HEK293T (cell line): ENCODE measurements at regions not wholly inside any gene's neighbourhood (a gene's known extent, or its start where the extent isn't known, plus 50 kb on each side); places are given as distances from the start of the nearest gene placed in this dataset.
"Not testable (repeated sequence)": the region's sequence is repeated elsewhere in the genome, so short reads cannot be mapped to it uniquely, and the experiment has no call there.

ENCODE experiments used
- CTCF ChIA-PET: fragments of 350-600 bp; formaldehyde crosslinking; extraction: SDS; loops from one replicate; lab custom pipeline; 2021; ENCODE audit warnings: antibody characterized with exemption, inconsistent platforms; lab: Yijun Ruan, JAX
- POLR2A ChIA-PET: fragments of 350-600 bp; formaldehyde crosslinking; extraction: SDS; loops from one replicate; lab custom pipeline; 2020; ENCODE audit warnings: antibody characterized with exemption, inconsistent platforms; lab: Yijun Ruan, JAX
- DNase-seq: peaks from one replicate; pipeline ENCODE4 v3.0.0; 2012; ENCODE audit warnings: mixed read lengths; ENCODE audit errors: extremely low spot score
- ARNT ChIP-seq: fragments of 450-650 bp; IDR thresholded peaks from 2 replicates; pipeline ENCODE4 v1.6.1; 2017; ENCODE audit warnings: mild to moderate bottlenecking
- BHLHE40 ChIP-seq: fragments of 450-650 bp; IDR thresholded peaks from 2 replicates; pipeline ENCODE4 v1.6.1; 2016; ENCODE audit warnings: mild to moderate bottlenecking, moderate library complexity, borderline replicate concordance
- CTBP1 ChIP-seq: fragments of 450-650 bp; IDR thresholded peaks from 2 replicates; pipeline ENCODE4 v1.6.1; 2016; ENCODE audit warnings: borderline replicate concordance
- ELF4 ChIP-seq: fragments of 450-650 bp; IDR thresholded peaks from 2 replicates; pipeline ENCODE4 v1.6.1; 2017; ENCODE audit warnings: antibody characterized with exemption
- FOXA1 ChIP-seq: fragments of 450-650 bp; IDR thresholded peaks from 2 replicates; pipeline ENCODE4 v1.6.1; 2016; ENCODE audit warnings: mild to moderate bottlenecking
- FOXK2 ChIP-seq: fragments of 450-650 bp; IDR thresholded peaks from 2 replicates; pipeline ENCODE4 v1.6.1; 2016; ENCODE audit warnings: mild to moderate bottlenecking
- FOXM1 ChIP-seq: fragments of 450-650 bp; IDR thresholded peaks from 2 replicates; pipeline ENCODE4 v1.6.1; 2017; ENCODE audit warnings: mild to moderate bottlenecking, borderline replicate concordance
- HDGF ChIP-seq: fragments of 450-650 bp; IDR thresholded peaks from 2 replicates; pipeline ENCODE4 v1.6.1; 2017; ENCODE audit warnings: antibody characterized with exemption, borderline replicate concordance
- L3MBTL2 ChIP-seq: fragments of 450-650 bp; conservative IDR thresholded peaks from 2 replicates; pipeline ENCODE4 v1.6.1; 2016; ENCODE audit warnings: mild to moderate bottlenecking
- LEF1 ChIP-seq: fragments of 450-650 bp; IDR thresholded peaks from 2 replicates; pipeline ENCODE4 v1.6.1; 2017; ENCODE audit warnings: mild to moderate bottlenecking, borderline replicate concordance
- NFRKB ChIP-seq: fragments of 450-650 bp; IDR thresholded peaks from 2 replicates; pipeline ENCODE4 v1.6.1; 2016; ENCODE audit warnings: mild to moderate bottlenecking, moderate library complexity
- SP1 ChIP-seq: fragments of 450-650 bp; IDR thresholded peaks from 2 replicates; pipeline ENCODE4 v1.6.1; 2017
- SUZ12 ChIP-seq: fragments of 450-650 bp; IDR thresholded peaks from 2 replicates; pipeline ENCODE4 v1.6.1; 2016; ENCODE audit warnings: mild to moderate bottlenecking
- TARDBP ChIP-seq: fragments of 450-650 bp; IDR thresholded peaks from 2 replicates; pipeline ENCODE4 v1.6.1; 2016
- ZNF384 ChIP-seq: fragments of 450-650 bp; IDR thresholded peaks from 2 replicates; pipeline ENCODE4 v1.6.1; 2016
- TF ChIP-seq, protein P1 (sequence below): fragments of 450-650 bp; IDR thresholded peaks from 2 replicates; pipeline ENCODE4 v1.6.1; 2016

DNA sequence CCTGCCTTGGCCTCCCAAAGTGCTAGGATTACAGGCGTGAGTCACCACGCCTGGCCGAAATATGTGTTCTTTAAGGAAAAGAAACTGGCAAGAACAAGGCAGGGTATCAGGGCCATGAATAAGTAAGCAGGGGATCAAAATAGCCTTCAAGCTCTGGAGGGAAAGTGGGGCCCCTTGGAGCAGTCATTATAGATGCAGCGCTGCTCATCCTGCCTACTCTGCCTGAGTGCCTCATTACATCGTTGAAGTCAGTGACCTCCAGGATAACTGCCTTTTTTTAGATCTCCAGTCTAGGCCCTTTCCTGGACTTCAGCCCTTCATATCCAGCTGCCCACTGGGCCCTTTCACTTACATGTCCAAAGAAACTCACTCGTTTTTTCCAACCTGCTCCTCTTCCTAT, 69.8 kb upstream of the PPM1B start:
- no peak for DNase-seq
- CTCF ChIA-PET, result no interaction called here
- TF ChIP-seq SP1 (no peak), L3MBTL2 (no peak), LEF1 (no peak), FOXK2 (no peak), ZNF384 (no peak), HDGF (no peak), FOXM1 (no peak), FOXA1 (no peak), CTBP1 (no peak), SUZ12 (no peak), TARDBP (no peak), BHLHE40 (no peak), NFRKB (no peak), ARNT (no peak), ELF4 (no peak)
- TF ChIP-seq, protein P1, sequence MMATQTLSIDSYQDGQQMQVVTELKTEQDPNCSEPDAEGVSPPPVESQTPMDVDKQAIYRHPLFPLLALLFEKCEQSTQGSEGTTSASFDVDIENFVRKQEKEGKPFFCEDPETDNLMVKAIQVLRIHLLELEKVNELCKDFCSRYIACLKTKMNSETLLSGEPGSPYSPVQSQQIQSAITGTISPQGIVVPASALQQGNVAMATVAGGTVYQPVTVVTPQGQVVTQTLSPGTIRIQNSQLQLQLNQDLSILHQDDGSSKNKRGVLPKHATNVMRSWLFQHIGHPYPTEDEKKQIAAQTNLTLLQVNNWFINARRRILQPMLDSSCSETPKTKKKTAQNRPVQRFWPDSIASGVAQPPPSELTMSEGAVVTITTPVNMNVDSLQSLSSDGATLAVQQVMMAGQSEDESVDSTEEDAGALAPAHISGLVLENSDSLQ, result no peak
- POLR2A ChIA-PET, result no interaction called here

DNA sequence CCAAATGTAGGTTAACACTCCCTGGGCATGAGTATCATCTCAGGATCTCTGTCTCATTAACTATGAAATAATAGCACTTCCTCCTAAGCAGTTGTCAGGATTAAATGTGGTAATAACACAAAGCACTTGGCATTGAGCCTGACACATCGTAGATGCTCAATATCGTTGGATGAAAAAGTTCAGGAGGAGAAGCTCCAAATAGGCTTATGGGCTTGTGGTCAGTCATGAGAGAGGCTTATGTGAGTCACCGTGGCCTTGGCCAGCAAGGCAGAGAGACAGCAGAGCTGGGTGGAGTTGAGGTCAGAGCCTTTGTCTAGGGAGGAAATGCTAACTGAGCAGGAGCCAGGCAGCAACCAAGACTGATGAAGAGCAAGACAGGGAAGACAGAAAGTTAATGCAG, 68.3 kb upstream of the PPM1B start:
- ChIA-PET POLR2A (no interaction called here), CTCF (no interaction called here)
- DNase-seq, result no peak
- TF ChIP-seq LEF1 (no peak), L3MBTL2 (no peak), HDGF (no peak)

DNA sequence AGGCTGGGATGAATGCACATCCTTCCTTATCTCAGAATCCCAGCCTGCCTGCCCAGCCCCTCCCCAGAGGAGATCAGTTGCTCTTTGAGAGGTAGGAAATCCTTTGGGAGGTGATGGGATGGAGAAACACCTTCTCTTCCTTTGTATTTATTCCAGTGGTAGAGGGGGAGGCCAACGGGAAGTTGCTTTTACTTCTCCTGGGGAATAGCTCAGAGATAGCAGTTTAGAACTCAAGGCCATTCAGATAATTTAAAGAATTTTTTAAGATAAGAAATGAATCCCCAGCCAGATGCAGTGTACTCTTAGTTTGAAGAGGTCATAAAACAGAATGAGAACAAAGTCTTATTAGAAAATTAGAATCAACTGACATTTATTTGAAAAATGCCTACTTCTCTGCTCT, 67.4 kb upstream of the PPM1B start:
- ChIA-PET CTCF (no interaction called here), POLR2A (no interaction called here)
- no peak for DNase-seq
- TF ChIP-seq FOXM1, result no peak
- no peak for TF ChIP-seq FOXK2
- TF ChIP-seq CTBP1, result no peak

DNA sequence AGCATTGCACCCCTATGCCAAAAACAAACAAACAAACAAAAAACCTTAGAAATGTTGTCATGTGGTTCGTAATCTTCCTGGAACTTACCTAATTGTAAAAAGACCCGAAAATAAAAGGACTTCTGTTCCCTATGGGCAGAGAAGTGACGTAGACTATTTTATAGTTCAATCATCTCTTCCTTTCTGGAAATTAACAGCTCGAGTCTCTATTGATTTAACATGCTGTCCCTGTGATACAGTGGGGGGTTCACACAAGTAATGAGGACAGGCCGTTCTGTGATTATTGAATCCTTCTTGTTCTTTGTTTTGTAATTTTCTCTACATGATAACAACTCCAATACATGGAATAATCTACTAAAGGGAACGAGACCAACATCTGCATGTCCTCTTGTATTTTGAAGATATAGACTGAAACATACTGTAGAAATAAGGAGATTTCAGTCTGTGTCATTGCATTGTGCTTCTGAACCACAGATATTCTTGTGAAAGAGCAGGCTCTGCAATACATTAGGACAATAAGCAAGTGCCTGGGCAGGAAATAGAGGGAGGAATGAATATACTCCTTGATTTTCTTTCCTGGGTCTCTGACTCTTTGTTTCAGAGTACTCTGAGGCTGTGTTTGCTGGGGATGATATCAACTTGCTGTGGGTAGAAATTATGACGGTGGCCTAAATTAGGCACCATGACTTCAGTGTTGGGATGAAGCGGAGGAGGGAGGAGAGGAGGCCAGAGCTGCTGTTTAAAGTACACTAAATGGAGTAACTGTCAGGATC, 65.7 kb upstream of the PPM1B start:
- no peak for DNase-seq
- CTCF ChIA-PET, result no interaction called here
- TF ChIP-seq LEF1 (no peak), ZNF384 (no peak), ELF4 (no peak), FOXA1 (no peak), FOXM1 (no peak), TARDBP (no peak), BHLHE40 (no peak), L3MBTL2 (no peak), HDGF (no peak), FOXK2 (no peak), ARNT (no peak), NFRKB (no peak), SP1 (no peak), CTBP1 (no peak), SUZ12 (no peak)
- TF ChIP-seq, protein P1, result no peak
- POLR2A ChIA-PET, result interaction anchor here (1.5 kb wide), 1 partner anchor 65 kb away, joined by 4 read pairs; the partner anchor contains the start of gene PPM1B

DNA sequence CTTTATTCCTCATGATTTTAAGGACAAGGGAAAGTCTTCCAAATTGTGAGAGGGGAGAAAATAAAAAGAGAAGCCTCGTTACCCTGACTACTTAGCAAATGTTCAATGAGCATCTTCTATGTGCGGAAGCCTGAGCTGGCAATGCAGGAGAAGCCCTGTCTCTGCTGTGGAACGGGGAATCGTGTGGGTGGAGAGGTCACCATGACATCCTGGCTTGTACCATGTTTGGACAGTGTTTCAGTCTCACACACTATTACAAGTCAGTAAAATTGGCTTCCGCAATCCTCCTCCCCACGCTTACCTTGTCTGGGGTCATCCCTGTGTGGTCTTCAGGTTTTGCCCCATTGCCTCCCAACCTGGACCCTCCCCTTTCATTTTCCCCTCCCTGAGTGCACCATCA, 65.0 kb upstream of the PPM1B start:
- POLR2A ChIA-PET, result interaction anchor here (1.5 kb wide), 1 partner anchor 64 kb away, joined by 4 read pairs; the partner anchor contains the start of gene PPM1B
- CTCF ChIA-PET, result no interaction called here
- DNase-seq, result no peak
- TF ChIP-seq ZNF384 (no peak), HDGF (no peak), FOXM1 (no peak), LEF1 (no peak), L3MBTL2 (no peak), CTBP1 (no peak), ELF4 (no peak), SUZ12 (no peak), NFRKB (no peak), BHLHE40 (no peak), FOXK2 (no peak), TARDBP (no peak)
- TF ChIP-seq, protein P1, result no peak

DNA sequence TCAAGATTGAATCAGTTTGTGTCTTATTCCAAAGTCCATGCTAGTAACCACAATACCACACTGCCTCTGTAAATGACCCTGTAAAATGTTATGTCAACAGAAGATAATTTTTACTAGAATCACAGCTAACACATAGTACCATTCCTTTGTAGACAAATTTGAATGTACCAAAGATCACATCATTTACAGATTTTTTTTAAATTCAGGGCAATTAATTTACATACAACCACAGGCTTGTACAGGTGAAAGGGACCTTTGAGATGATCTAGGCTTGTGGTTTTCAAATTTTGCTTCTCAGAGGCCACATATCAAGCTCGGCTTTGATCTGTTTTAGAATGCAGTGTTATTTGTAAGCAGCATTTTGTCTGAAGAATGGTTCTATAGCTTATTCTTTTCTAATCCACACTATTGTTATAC, 63.8 kb upstream of the PPM1B start:
- ChIA-PET CTCF (no interaction called here), POLR2A (no interaction called here)
- DNase-seq, result no peak
- TF ChIP-seq, protein P1, result no peak
- TF ChIP-seq L3MBTL2 (no peak), LEF1 (no peak), ELF4 (no peak)

DNA sequence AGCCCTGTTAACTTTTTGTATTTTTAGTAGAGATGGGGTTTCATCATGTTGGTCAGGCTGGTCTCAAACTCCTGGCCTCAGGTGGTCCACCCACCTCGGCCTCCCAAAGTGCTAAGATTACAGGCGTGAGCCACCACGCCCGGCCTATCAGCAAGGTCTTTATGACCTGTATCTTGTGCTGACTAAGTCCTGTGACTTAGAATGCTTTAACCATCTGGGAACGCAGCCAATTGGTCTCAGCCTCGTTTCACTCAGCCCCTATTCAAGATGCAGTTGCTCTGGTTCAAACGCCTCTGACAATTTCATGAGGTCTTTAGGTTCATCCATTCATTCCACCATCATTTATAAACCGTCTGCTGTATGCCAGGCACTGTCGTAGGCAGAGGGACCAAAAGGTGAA, 62.2 kb upstream of the PPM1B start:
- DNase-seq, CTCF ChIA-PET, POLR2A ChIA-PET: not testable (repeated sequence)
